Astrocyte of the spinal cord (primary cell): ENCODE measurements at regions not wholly inside any gene's neighbourhood (a gene's known extent, or its start where the extent isn't known, plus 50 kb on each side); places are given as distances from the start of the nearest gene placed in this dataset.
"Not testable (repeated sequence)": the region's sequence is repeated elsewhere in the genome, so short reads cannot be mapped to it uniquely, and the experiment has no call there.

Experiments
- DNase-seq: peaks from one replicate; pipeline ENCODE4 v3.0.0; 2011; ENCODE audit warnings: low read depth, low spot score
- H3K4me3 ChIP-seq: 2 replicates; pipeline ENCODE4 v1.5.1; 2011; ENCODE audit warnings: low read depth, mild to moderate bottlenecking, low read length, moderate library complexity
- in situ Hi-C: cut with HindIII; loops from 2 replicates; pipeline ENCODE4 v1.10.0; 2017; ENCODE audit warnings: low sequenced_read_pairs
- TF ChIP-seq, protein P1 (sequence below): IDR thresholded peaks from 2 replicates; pipeline ENCODE4 v1.5.1; 2012; ENCODE audit warnings: low read depth, mild to moderate bottlenecking, low read length, inconsistent platforms

DNA sequence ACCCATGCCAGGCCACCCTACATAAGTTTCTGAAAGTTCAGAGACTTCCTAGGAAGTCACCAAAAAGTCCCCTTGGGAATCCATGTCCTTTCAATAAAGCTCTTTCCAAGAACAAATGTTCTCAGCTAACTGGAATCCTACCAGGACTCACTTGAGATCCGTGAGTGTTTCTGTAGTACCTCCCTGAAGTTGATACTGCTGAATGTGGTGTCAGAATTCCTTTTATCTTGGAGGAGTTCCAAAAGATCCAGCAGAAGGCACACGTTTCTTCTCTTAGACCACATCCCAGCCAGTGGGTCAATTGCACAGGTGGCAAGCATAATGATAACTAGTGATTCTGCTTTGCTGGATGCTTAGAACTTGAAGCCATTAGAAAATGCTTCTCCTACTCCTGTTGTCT lies 689.7 kb upstream of the IGFBP3 start:
- in situ Hi-C loops = no loop called here
- DNase-seq = no peak
- TF ChIP-seq, protein P1, sequence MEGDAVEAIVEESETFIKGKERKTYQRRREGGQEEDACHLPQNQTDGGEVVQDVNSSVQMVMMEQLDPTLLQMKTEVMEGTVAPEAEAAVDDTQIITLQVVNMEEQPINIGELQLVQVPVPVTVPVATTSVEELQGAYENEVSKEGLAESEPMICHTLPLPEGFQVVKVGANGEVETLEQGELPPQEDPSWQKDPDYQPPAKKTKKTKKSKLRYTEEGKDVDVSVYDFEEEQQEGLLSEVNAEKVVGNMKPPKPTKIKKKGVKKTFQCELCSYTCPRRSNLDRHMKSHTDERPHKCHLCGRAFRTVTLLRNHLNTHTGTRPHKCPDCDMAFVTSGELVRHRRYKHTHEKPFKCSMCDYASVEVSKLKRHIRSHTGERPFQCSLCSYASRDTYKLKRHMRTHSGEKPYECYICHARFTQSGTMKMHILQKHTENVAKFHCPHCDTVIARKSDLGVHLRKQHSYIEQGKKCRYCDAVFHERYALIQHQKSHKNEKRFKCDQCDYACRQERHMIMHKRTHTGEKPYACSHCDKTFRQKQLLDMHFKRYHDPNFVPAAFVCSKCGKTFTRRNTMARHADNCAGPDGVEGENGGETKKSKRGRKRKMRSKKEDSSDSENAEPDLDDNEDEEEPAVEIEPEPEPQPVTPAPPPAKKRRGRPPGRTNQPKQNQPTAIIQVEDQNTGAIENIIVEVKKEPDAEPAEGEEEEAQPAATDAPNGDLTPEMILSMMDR = no peak
- H3K4me3 ChIP-seq = no peak overlapping the region

DNA sequence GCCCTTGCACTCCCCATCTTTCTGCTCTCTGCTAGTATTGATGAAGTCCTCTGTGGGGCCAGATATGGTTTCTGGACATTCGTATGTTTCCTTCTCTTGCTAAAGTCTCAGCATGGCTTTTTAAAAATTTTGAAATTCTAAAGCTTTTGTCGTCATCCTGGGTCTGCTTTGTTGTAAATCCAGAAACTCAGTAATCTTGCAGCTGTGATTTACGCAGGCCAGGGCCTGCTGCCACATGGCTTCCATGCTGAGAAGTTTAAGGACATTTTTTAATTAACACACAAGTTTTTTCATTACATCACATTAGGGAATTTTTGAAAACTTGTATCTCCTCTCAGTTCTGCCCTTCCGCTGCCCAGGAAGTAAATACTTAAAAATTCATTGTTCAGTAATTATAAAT lies 686.1 kb upstream of the IGFBP3 start:
- TF ChIP-seq, protein P1 = no peak
- no peak overlapping the region for H3K4me3 ChIP-seq
- in situ Hi-C loops = no loop called here
- DNase-seq = no peak

DNA sequence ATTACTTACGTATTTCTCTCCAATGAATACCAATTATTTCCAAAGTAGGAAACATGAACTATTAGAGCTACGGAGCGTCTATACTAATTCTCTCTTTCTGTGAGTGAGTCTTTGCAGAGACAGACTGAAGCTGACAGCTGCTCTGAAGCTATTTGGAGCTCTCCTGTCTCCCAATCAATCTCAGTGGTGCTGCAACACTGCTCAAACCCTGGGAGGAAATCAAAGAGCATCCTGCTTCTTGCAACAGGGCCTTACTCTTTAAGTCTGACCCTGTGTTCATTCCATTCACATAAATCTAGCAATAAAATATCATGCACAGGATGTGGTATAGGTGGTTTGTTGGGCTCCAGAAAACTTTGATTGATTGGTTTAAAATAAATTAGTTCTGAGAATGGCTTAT lies 685.7 kb upstream of the IGFBP3 start:
- DNase-seq = no peak
- in situ Hi-C loops = no loop called here
- no peak overlapping the region for H3K4me3 ChIP-seq
- TF ChIP-seq, protein P1 = no peak

DNA sequence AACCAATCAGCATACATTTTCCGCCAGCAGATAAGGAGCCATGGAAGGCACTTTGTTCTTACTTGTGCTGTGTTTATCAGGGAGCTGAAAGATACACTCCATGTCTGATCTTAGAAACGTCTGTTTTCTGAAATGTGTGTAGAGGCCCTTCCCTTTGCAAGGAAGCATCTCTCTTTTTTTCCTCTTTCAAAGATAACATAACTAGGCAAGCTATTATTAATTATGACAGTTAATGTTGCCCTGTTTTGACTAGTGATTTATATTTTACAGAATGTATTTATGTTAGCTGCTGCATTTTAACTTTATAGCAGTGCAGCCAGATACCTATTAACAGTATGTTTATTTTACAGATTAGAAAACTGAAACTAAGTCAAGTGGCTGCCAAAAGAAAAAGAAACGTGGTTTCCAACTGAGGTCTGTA lies 683.2 kb upstream of the IGFBP3 start:
- in situ Hi-C loops = no loop called here
- TF ChIP-seq, protein P1 = no peak
- peak; percentile 47 for DNase-seq
- H3K4me3 ChIP-seq = no peak overlapping the region

DNA sequence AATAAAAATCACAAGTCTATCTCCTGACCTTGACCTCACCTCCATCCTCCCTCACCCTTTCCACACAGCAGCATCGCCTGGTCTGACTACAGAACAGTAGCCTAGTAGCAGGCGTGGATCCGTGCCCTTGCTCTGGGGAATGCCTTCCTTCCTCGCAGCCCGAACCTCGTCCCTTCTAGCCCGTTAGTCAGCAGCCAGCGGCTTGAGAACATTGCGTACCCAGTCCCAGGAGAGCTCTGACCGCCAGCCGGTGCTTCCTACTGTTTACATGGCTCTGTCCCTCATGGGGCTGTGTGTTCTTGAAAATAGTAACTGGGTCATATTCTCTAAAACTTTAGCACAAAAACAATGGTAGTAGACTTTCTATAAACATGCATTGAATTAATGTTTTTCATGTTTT lies 682.7 kb upstream of the IGFBP3 start:
- in situ Hi-C loops = no loop called here
- TF ChIP-seq, protein P1 = no peak
- DNase-seq = peak; percentile 66
- no peak overlapping the region for H3K4me3 ChIP-seq

DNA sequence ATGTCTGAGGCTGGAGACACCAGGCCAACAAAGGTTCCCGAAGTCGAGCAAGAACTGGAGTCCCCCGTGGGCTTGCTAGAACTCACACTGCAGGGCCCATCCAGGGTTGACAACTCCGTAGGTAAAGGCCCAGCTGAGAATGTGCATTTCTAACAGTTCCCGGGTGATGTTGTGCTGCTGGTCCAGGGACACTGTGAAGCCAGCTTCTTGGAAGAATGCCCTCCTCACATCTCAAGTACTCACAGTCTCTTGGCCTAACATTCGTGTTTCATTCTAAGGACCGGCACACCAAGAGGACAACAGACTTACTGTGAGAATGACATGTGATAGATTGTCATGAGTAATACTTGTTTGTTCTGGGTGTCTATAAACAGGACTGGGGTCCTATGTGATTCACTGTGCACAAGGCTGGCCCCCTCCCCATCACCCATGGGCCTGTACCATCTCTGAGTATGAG lies 682.3 kb upstream of the IGFBP3 start:
- in situ Hi-C loops = no loop called here
- DNase-seq = no peak
- H3K4me3 ChIP-seq = no peak overlapping the region
- TF ChIP-seq, protein P1 = no peak

DNA sequence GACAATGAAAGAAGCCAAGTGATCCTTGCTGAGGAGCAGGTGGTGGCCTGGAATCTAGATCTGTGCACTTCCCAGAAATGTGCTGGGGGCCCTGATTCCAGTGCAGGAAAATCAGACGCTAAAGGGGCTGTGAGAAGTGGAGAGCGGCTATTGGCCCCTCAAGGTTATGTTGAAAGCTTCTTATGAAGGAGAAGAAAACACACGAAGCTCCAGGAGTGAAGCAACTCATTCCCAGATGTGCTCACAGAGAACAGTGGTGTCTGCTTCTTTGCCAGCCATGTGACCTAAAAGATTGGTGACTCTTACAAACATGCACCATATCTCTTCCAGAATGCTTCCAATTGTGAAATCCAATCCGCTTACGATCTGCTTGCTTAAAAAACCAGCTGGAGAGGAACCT lies 679.3 kb upstream of the IGFBP3 start:
- TF ChIP-seq, protein P1 = no peak
- DNase-seq = no peak
- H3K4me3 ChIP-seq = no peak overlapping the region
- in situ Hi-C loops = no loop called here

DNA sequence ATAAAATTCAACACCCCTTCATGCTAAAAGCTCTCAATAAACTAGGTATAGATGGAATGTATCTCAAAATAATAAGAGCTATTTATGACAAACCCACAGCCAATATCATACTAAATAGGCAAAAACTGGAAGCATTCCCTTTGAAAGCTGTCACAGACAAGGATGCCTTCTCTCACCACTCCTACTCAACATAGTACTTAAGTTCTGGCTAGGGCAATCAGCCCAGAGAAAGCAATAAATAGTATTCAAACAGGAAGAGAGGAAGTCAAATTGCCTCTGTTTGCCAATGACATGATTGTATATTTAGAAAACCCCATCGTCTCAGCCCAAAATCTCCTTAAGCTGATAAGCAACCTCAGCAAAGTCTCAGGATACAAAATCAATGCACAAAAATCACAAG lies 673.8 kb upstream of the IGFBP3 start:
- in situ Hi-C loops, DNase-seq, H3K4me3 ChIP-seq: not testable (repeated sequence)

DNA sequence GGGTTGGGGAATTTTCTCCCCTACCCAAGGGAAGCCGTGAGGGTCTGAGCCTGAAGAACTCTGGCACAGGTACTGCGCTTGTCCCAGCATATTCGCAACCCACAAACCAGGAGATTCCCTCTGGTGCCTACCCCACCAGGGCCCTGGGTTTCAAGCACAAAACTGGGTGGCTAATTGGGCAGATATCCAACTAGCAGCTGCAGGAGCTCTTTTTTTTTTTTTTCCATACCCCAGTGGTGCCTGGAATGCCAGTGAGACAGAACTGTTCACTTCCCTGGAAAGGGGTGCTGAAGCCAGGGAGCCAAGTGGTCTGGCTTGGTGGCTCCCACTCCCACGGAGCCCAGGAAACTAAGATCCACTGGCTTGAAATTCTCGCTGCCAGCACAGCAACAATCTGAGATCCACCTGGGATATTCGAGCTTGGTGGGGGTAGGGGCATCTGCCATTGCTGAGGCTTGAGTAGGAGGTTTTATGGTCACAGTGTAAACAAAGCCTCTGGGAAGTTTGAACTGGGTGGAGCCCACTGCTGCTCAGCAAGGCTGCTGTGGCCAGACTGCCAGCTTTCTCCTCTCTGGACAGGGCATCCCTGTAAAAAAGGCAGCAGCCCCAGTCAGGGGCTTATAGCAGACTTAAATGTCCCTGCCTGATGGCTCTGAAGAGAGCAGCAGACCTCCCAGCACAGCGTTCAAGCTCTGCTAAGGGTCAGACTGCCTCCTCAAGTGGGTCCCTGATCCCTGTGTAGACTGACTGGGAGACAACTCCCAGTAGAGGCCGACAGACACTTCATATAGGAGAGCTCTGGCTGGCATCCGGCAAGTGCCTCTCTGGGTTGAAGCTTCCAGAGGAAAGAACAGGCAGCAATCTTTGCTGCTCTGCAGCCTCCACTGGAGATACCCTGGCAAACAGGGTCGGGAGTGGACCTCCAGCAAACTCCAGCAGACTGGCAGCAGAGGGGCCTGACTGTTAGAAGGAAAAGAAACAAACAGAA lies 670.1 kb upstream of the IGFBP3 start:
- in situ Hi-C loops, H3K4me3 ChIP-seq, DNase-seq: not testable (repeated sequence)
